Stomach (tissue), 4 donors: ENCODE measurements at regions not wholly inside any gene's neighbourhood (a gene's known extent, or its start where the extent isn't known, plus 50 kb on each side); places are given as distances from the start of the nearest gene placed in this dataset.

Source experiments
- CTCF ChIP-seq, 7 experiments: fragments of 450-650 bp in 4 of 7; fragments of 200-600 bp in 3 of 7; sonication (generic) in 3 of 7; IDR thresholded peaks; one replicate each; pipeline ENCODE4 v1.5.1; 2016 to 2019; ENCODE audit warnings: antibody characterized with exemption in 7 of 7, control low read depth in 2 of 7, mild to moderate bottlenecking in 1 of 7
- POLR2A ChIP-seq, 4 donors: fragments of 450-650 bp; IDR thresholded peaks; one replicate each; pipeline ENCODE4 v1.6.1; 2016; ENCODE audit warnings: antibody characterized with exemption in 4 of 4, control low read depth in 2 of 4, mild to moderate bottlenecking in 1 of 4, moderate library complexity in 1 of 4
- POLR2AphosphoS5 ChIP-seq, 3 donors: sonication (generic); formaldehyde crosslinking; IDR thresholded peaks; one replicate each; pipeline ENCODE4 v1.6.1; 2016; ENCODE audit warnings: antibody characterized with exemption in 3 of 3

- TF ChIP-seq CTCF (IDR thresholded peaks at IDR 0.05) (no peak), POLR2AphosphoS5 (IDR thresholded peaks at IDR 0.05) (no peak), POLR2A (IDR thresholded peaks at IDR 0.05) (no peak)
These were observed 227.5 kb upstream of the FGF13 start for GRCh38 chrX:138939038-138939437.
